Erythroblast (primary cell): ENCODE measurements at regions not wholly inside any gene's neighbourhood (a gene's known extent, or its start where the extent isn't known, plus 50 kb on each side); places are given as distances from the start of the nearest gene placed in this dataset.

Source experiments
- GATA1 ChIP-seq: IDR thresholded peaks from 2 replicates; pipeline ENCODE4 v1.6.1; 2011; ENCODE audit warnings: low read depth, mild to moderate bottlenecking, control low read depth, low read length, moderate library complexity
- POLR2A ChIP-seq: IDR thresholded peaks from 2 replicates; pipeline ENCODE4 v1.6.1; 2011; ENCODE audit warnings: mild to moderate bottlenecking, low read length

GRCh38 chr10:78955206-78955605 is 113.6 kb upstream of the ZMIZ1 start:
- no peak for TF ChIP-seq POLR2A
- TF ChIP-seq GATA1 = no peak
